HG03066 (cell line): ENCODE measurements at regions not wholly inside any gene's neighbourhood (a gene's known extent, or its start where the extent isn't known, plus 50 kb on each side); places are given as distances from the start of the nearest gene placed in this dataset.
"Not testable (repeated sequence)": the region's sequence is repeated elsewhere in the genome, so short reads cannot be mapped to it uniquely, and the experiment has no call there.

Experiments used
- ATAC-seq: cut with Tn5 transposase; IDR thresholded peaks from one replicate; pipeline ENCODE4 v1.9.1; 2021; ENCODE audit warnings: low read depth; ENCODE audit not compliant: unreplicated experiment

DNA sequence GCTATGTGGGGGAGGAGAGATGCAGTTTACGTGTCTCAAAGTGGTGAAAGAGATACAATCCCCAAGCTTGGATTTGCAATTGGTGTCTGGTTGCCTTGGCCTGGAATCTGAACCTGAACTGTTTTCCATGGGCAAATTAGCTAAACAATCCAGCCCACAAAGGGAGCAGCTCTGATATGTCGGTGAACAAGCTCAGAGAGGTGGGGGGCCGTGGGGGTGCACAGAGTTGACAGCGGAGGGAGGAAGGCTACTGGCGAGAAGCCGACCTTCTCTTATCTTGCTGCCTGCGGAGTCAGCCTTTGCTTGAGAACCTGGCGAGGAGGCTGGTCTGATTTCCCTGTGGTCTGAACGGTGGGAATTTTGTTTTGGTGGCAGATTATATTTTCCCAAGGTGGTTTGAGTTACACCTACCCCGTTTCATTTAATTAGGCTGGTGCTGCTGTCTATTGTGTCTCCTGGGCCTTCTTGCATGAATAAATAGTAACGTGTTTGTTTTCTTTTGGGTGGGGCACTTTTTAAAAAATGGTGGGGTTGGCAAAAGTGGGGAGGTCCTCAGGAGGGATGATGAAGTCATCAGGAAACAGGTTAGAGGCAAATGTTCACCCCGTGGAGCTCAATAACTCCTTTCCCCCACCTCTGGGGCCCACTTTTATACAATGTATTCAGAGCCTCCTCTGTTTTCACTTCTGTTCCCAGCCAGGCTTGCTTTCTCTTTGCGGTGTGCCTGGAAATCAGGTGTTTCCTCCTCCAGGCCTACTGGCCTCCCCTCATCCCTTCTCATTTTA, 80.9 kb upstream of the IGFBP5 start:
- ATAC-seq: no peak

DNA sequence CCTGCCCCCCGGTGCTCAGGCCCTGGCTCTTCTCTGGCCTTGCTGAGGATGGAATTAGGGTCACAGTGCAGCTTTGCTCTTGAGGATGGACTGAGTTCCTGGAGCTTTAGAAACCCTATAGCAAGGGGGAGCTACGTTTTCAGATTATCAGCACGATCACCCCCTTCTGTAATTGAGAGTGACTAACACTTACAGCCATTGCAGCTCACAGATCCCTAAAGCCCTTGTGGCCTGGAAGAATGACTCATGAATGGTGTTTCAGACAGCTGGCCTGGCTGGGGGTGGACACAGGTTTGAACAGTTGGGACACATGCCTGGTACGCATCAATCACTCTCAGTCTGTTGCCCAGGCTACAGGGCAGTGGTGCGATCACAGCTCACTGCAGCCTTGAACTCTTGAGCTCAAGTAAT, 79.7 kb upstream of the IGFBP5 start:
- no peak for ATAC-seq

DNA sequence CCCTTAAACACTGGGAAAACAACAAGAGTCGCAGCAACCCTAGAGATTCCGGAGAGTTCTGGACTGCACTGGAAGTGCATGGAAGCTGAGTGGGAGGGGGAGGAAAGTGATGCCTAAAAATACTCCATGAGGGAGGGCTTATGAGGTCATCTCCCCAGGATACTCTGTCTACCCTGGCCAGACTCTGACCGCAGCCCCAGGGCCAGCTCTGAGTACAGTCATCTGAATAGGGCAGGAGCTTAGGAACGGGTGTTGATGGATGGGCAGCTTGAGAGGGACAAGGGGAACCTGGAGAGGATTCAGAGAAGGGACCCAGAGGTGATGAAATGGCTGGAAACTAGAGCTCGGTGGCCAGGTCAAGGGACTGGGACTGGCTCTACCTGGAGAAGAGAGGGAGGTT, 79.3 kb upstream of the IGFBP5 start:
- ATAC-seq: no peak

DNA sequence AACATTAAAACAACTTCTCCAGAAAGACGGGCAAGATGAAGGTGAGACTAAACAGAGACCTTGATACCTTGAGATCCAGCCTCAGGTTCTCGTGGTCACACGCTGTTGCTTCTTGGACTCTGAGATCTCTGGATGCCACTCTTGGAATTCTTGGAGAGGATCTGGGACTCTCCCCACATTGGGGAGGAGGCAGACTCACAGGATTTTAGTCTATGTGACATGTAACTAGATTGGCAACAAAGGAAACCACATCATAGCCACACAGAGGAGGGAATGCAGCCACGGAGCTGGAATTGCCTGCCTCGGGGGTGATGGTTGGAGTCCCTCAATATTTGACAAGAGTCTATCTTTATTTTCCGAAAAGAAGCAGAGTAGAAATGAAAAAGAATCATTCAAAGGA, 78.8 kb upstream of the IGFBP5 start:
- ATAC-seq: no peak

- ATAC-seq: no peak
Observed at GRCh38 chr2:216773072-216773471, 77.7 kb upstream of the IGFBP5 start.

DNA sequence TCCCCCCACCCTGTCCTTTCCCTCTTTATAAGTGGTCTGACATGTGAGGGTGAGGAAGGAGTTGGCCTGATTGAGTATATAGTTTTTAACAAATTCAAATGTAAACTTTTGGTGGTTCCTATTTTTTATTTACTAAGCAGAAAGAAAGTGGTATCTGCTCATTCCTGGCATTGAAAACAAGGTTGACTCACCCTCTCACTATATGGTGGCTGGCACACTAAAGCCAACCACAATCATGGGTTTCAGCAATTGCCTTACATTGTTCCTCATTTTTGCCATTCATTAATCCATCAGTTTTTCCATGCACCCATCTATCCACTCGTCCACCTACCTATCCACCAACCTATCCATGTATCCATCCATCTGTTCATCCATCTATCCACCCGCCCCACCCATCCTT, 75.4 kb upstream of the IGFBP5 start:
- ATAC-seq: no peak

DNA sequence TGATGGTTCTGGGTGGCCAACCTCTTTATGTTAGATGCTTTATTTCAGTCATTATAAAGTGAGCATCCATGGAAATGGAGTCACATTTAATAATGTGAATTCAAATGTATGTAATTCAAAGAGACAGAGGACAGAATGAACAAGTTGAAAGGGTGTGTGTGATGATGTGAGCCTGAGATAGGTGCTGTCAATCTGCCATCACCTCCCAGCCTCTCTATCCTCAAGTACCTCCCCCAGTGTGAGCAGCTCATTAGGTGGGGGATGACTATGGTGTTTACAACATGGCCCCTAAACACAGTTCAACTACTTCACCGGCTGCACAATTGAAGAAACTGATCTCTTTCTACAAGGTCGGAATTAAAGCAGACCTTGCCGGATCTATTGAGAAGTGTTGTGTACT, 74.7 kb upstream of the IGFBP5 start:
- no peak for ATAC-seq

DNA sequence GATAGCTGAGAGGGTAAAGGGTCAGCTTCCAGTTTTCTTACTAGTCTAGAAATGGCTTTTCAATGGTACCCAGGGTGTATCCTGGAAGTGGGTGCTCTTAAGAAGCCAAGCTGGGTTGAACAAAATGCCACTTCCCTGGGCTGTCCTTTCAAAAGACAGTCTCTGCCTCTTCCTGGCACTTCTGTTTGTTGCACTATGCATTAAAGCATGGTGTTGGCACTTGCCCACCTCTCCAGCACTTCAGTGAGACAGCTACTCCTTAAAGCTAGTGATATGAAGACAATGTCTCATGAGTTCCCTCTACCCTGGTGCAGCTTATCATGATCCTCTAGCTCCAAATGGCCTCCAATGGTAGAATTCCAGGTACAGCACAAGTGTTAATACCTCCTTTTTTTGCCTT, 74.3 kb upstream of the IGFBP5 start:
- ATAC-seq: no peak

GRCh38 chr2:216768908-216769411, 73.6 kb upstream of the IGFBP5 start:
- no peak for ATAC-seq

GRCh38 chr2:216765761-216766262, 70.5 kb upstream of the IGFBP5 start:
- no peak for ATAC-seq

DNA sequence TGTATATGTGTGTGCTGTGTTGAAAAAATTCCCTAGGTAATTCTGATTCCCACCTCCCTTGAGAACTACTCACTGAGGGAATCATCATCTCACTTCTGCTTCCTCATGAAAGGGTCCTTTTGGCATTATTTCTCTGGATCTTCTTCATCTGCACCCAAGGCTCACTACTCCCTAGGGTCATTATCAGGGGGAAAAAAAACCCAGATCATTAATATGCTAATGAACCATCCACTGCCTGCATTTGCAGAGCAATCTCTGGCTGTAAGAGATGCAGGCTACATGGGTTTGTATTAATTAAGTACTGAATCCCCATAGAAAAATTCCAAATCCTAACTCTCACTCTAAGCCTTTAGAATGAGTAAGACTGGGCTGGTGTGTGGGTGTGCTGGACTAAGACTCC, 68.0 kb upstream of the IGFBP5 start:
- no peak for ATAC-seq

DNA sequence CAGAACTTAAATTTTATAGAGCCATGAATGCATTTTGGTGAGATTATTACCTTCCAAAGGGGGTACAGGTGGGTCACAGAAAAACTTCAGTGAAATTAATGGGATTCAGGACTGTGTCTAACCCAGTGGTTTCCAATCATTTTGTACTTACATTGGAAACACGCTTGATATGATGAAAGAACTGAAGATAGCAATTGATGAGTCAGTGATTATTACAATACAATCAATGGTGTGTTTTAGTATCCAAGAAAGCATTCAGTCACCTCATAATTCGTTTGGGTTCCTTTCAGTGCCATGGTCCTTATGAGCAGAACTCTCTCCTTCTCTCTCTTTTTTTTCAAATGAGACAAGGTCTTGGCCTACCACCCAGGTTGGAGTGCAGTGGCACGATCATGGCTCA, 66.5 kb upstream of the IGFBP5 start:
- no peak for ATAC-seq

DNA sequence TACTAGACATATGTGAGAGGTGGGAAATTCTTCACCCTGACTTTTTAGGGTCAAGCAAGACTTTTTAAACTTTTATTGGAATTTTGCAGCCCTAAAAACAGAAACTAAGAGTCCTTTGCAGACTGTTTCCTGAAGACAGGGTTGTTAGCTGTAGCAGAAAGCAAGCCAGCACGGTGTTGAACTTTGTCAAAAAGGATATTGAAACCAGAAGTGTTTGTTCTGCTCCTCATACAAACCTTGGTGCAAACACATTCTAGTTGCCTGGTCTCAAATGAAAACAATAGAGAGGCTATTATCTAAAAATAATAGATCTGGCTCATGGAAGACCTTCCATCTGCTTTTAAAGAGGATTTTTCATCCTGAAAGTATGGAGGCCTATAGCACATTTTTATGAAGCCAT, 65.8 kb upstream of the IGFBP5 start:
- ATAC-seq: no peak

- no peak for ATAC-seq
Observed at GRCh38 chr2:216758256-216759155, 63.2 kb upstream of the IGFBP5 start.

GRCh38 chr2:216757532-216757931, 62.2 kb upstream of the IGFBP5 start:
- no peak for ATAC-seq

GRCh38 chr2:216756435-216756834, 61.1 kb upstream of the IGFBP5 start:
- no peak for ATAC-seq

- ATAC-seq: no peak
Observed at GRCh38 chr2:216754812-216755211, 59.5 kb upstream of the IGFBP5 start.

GRCh38 chr2:216754336-216754735, 59.0 kb upstream of the IGFBP5 start:
- no peak for ATAC-seq

DNA sequence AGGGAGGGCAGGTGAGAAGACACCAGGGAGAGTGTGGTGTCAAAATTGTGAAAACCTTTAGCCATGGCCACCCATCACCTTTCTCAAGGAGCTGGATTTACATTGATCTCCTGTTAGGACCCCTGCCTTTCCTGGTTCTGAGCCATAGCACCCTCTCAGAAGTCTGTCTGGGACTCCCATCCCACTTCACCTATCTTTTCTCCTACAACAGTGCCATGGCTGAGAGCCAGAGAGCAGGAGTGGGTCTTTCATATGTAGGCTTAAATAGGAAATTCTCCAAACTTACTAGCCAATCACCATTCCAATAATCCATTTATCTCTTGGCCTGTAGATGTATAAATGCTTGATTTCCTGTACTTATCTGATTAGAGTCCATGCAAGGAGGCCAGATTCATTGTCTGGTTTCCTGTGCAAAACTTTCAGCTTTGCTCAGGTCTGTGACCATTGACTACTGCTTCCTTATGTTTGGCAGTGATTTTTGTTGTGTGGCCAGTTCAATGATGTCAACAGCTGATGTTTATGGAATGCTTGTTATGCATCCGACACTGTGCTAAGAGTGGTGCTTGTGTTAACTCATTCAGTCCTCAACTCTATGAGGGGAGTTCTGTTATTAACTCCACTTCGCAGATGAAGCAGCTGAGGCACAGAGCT, 57.6 kb upstream of the IGFBP5 start:
- ATAC-seq: no peak

DNA sequence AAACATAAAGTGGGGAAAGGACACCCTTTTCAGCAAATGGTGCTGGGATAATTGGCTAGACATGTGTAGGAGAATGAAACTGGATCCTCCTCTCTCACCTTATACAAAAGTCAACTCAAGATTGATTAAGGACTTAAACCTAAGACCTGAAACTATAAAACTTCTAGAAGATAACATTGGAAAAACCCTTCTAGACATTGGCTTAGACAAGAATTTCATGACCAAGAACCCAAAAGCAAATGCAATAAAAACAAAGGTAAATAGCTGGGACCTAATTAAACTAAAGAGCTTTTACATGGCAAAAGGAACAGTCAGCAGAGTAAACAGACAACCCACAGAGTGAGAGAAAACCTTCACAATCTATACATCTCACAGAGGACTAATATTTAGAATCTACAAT, 55.4 kb upstream of the IGFBP5 start:
- not testable (repeated sequence) for ATAC-seq

GRCh38 chr2:216746268-216746667, 50.9 kb upstream of the IGFBP5 start:
- not testable (repeated sequence) for ATAC-seq
